Liver (tissue), 8 donors: ENCODE measurements at regions not wholly inside any gene's neighbourhood (a gene's known extent, or its start where the extent isn't known, plus 50 kb on each side); places are given as distances from the start of the nearest gene placed in this dataset.

ENCODE experiments used
- DNase-seq: peaks from one replicate; pipeline ENCODE4 v3.0.0-alpha.2; 2017; ENCODE audit warnings: low spot score
- H3K27ac ChIP-seq, 2 donors: one replicate each; pipeline ENCODE4 v1.7.0; 2013; ENCODE audit warnings: inconsistent platforms in 2 of 2, low read length in 2 of 2, control low read depth in 1 of 2, low read depth in 1 of 2, mild to moderate bottlenecking in 1 of 2
- H3K27me3 ChIP-seq, 4 donors: one replicate each; pipeline versions ENCODE4 v1.6.1 to v1.7.0; 2013; ENCODE audit warnings: low read length in 3 of 4, inconsistent platforms in 1 of 4, mild to moderate bottlenecking in 1 of 4, moderate library complexity in 1 of 4; ENCODE audit not compliant: control insufficient read depth in 4 of 4, insufficient read depth in 4 of 4
- H3K36me3 ChIP-seq, 4 donors: one replicate each; pipeline versions ENCODE4 v1.6.1 to v1.7.0; 2013; ENCODE audit warnings: low read length in 3 of 4, mild to moderate bottlenecking in 3 of 4, low read depth in 1 of 4, moderate library complexity in 1 of 4; ENCODE audit not compliant: control insufficient read depth in 4 of 4, insufficient read depth in 3 of 4
- H3K4me1 ChIP-seq, 4 donors: one replicate each; pipeline versions ENCODE4 v1.6.1 to v1.7.0; 2013; ENCODE audit warnings: low read length in 3 of 4, mild to moderate bottlenecking in 3 of 4, moderate library complexity in 1 of 4; ENCODE audit not compliant: control insufficient read depth in 4 of 4, insufficient read depth in 4 of 4
- H3K4me3 ChIP-seq, 3 donors: one replicate each; pipeline versions ENCODE4 v1.6.1 to v1.7.0; 2013; ENCODE audit warnings: low read length in 3 of 3, control low read depth in 1 of 3, low read depth in 1 of 3, mild to moderate bottlenecking in 1 of 3
- H3K9ac ChIP-seq, 2 donors: one replicate each; pipeline ENCODE4 v1.7.0; 2013; ENCODE audit warnings: low read length in 2 of 2, mild to moderate bottlenecking in 2 of 2, moderate library complexity in 2 of 2, control low read depth in 1 of 2, low read depth in 1 of 2
- H3K9me3 ChIP-seq, 4 donors: one replicate each; pipeline versions ENCODE4 v1.6.1 to v1.7.0; 2013; ENCODE audit warnings: low read length in 3 of 4; ENCODE audit not compliant: control insufficient read depth in 4 of 4
- ATF3 ChIP-seq: IDR thresholded peaks from 2 replicates; pipeline ENCODE4 v1.6.1; 2016; ENCODE audit warnings: antibody characterized with exemption
- EGR1 ChIP-seq, 2 donors: IDR thresholded peaks; 2 replicates each; pipeline ENCODE4 v1.6.1; 2016 to 2018; ENCODE audit warnings: antibody characterized with exemption in 2 of 2, low read depth in 2 of 2
- FOXA1 ChIP-seq: IDR thresholded peaks from 2 replicates; pipeline ENCODE4 v1.6.1; 2016; ENCODE audit warnings: antibody characterized with exemption
- GABPA ChIP-seq, 2 donors: IDR thresholded peaks in 1 of 2; conservative IDR thresholded peaks in 1 of 2; 2 replicates each; pipeline ENCODE4 v1.6.1; 2016; ENCODE audit warnings: antibody characterized with exemption in 2 of 2, mild to moderate bottlenecking in 1 of 2, moderate library complexity in 1 of 2
- HNF4A ChIP-seq, 2 donors: conservative IDR thresholded peaks; 2 replicates each; pipeline ENCODE4 v1.6.1; 2016; ENCODE audit warnings: antibody characterized with exemption in 2 of 2, mild to moderate bottlenecking in 2 of 2
- HNF4G ChIP-seq: IDR thresholded peaks from 2 replicates; pipeline ENCODE4 v1.6.1; 2016; ENCODE audit warnings: antibody characterized with exemption
- JUND ChIP-seq, 2 donors: IDR thresholded peaks; 2 replicates each; pipeline ENCODE4 v1.6.1; 2016; ENCODE audit warnings: antibody characterized with exemption in 2 of 2
- NR2F2 ChIP-seq: IDR thresholded peaks from 2 replicates; pipeline ENCODE4 v1.6.1; 2016; ENCODE audit warnings: antibody characterized with exemption
- RAD21 ChIP-seq, 2 donors: IDR thresholded peaks; 2 replicates each; pipeline ENCODE4 v1.6.1; 2016; ENCODE audit warnings: antibody characterized with exemption in 2 of 2, mild to moderate bottlenecking in 2 of 2
- REST ChIP-seq: IDR thresholded peaks from 2 replicates; pipeline ENCODE4 v1.6.1; 2016; ENCODE audit warnings: antibody characterized with exemption, mild to moderate bottlenecking
- RXRA ChIP-seq, 2 donors: IDR thresholded peaks; 2 replicates each; pipeline ENCODE4 v1.6.1; 2017 to 2018; ENCODE audit warnings: antibody characterized with exemption in 2 of 2, mild to moderate bottlenecking in 1 of 2
- SP1 ChIP-seq: IDR thresholded peaks from 2 replicates; pipeline ENCODE4 v1.6.1; 2018; ENCODE audit warnings: antibody characterized with exemption, mild to moderate bottlenecking
- TAF1 ChIP-seq: conservative IDR thresholded peaks from 2 replicates; pipeline ENCODE4 v1.6.1; 2016; ENCODE audit warnings: antibody characterized with exemption, mild to moderate bottlenecking
- YY1 ChIP-seq: IDR thresholded peaks from 2 replicates; pipeline ENCODE4 v1.6.1; 2016; ENCODE audit warnings: antibody characterized with exemption, mild to moderate bottlenecking
- ZBTB33 ChIP-seq: IDR thresholded peaks from 2 replicates; pipeline ENCODE4 v1.6.1; 2016; ENCODE audit warnings: antibody characterized with exemption
- WGBS: extraction: QIAGEN DNeasy Blood & Tissue Kit; methylation state at CpG from one replicate; pipeline ENCODE4 v1.1.7; 2013; 5-methylcytosine and 5-hydroxymethylcytosine counted together
- TF ChIP-seq, protein P1 (sequence below): IDR thresholded peaks from 2 replicates; pipeline ENCODE4 v1.6.1; 2016; ENCODE audit warnings: antibody characterized with exemption
- TF ChIP-seq, protein P2 (sequence below): fragments of 150-350 bp; IDR thresholded peaks from 2 replicates; pipeline ENCODE4 v1.5.1; 2017; ENCODE audit warnings: improper control_type of control experiment, low read depth, low read length; ENCODE audit not compliant: missing input control
- donor health status: healthy.
- donor health status: healthy.
- donor health status: healthy.
- donor health status: healthy.
- donor health status: healthy.

GRCh38 chr4:122252584-122252983 is 100.5 kb downstream of the BLTP1 start:
- H3K4me1 ChIP-seq = peaks cover 0 to 10% (median 1%) of the 10 kb centered on the region in 4 donors
- no peak for TF ChIP-seq EGR1 (IDR thresholded peaks at IDR 0.05; ENCODE audit: low read depth in 2 of 2)
- no peak for TF ChIP-seq YY1
- TF ChIP-seq NR2F2 = no peak
- TF ChIP-seq GABPA (IDR thresholded peaks at IDR 0.05 in 1 of 2, conservative IDR thresholded peaks at IDR 0.05 in 1 of 2) = no peak
- no peak for TF ChIP-seq RXRA (IDR thresholded peaks at IDR 0.05)
- TF ChIP-seq HNF4A (conservative IDR thresholded peaks at IDR 0.05) = no peak
- TF ChIP-seq SP1 = no peak
- TF ChIP-seq HNF4G = no peak
- TF ChIP-seq, protein P1, sequence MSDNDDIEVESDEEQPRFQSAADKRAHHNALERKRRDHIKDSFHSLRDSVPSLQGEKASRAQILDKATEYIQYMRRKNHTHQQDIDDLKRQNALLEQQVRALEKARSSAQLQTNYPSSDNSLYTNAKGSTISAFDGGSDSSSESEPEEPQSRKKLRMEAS = no peak
- H3K9ac ChIP-seq = no peak overlapping the region
- 96% methylated on average over 4 of the region's 4 CpGs for WGBS
- DNase-seq = no peak
- no peak overlapping the region for H3K27ac ChIP-seq
- no peaks in the 10 kb centered on the region for H3K27me3 ChIP-seq
- H3K36me3 ChIP-seq = peaks cover 8 to 39% (median 29%) of the 10 kb centered on the region in 4 donors
- H3K4me3 ChIP-seq = no peak overlapping the region
- H3K9me3 ChIP-seq = no peaks in the 10 kb centered on the region

- 100% methylated on average over 1 of the region's 1 CpG for WGBS
- TF ChIP-seq GABPA (IDR thresholded peaks at IDR 0.05 in 1 of 2, conservative IDR thresholded peaks at IDR 0.05 in 1 of 2) (no peak), HNF4A (conservative IDR thresholded peaks at IDR 0.05) (no peak), EGR1 (IDR thresholded peaks at IDR 0.05; ENCODE audit: low read depth in 2 of 2) (no peak), SP1 (no peak), ZBTB33 (no peak), RXRA (IDR thresholded peaks at IDR 0.05) (no peak), JUND (IDR thresholded peaks at IDR 0.05) (no peak), NR2F2 (no peak), ATF3 (no peak), RAD21 (IDR thresholded peaks at IDR 0.05) (no peak), TAF1 (no peak), REST (no peak), FOXA1 (no peak), HNF4G (no peak)
- TF ChIP-seq, protein P2, sequence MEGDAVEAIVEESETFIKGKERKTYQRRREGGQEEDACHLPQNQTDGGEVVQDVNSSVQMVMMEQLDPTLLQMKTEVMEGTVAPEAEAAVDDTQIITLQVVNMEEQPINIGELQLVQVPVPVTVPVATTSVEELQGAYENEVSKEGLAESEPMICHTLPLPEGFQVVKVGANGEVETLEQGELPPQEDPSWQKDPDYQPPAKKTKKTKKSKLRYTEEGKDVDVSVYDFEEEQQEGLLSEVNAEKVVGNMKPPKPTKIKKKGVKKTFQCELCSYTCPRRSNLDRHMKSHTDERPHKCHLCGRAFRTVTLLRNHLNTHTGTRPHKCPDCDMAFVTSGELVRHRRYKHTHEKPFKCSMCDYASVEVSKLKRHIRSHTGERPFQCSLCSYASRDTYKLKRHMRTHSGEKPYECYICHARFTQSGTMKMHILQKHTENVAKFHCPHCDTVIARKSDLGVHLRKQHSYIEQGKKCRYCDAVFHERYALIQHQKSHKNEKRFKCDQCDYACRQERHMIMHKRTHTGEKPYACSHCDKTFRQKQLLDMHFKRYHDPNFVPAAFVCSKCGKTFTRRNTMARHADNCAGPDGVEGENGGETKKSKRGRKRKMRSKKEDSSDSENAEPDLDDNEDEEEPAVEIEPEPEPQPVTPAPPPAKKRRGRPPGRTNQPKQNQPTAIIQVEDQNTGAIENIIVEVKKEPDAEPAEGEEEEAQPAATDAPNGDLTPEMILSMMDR = no peak
- TF ChIP-seq, protein P1 = no peak
- Histone ChIP-seq H3K27ac (no peak overlapping the region), H3K9ac (no peak overlapping the region), H3K36me3 (peaks cover 5 to 50% (median 36%) of the 10 kb centered on the region in 4 donors), H3K4me3 (no peak overlapping the region), H3K4me1 (no peaks in the 10 kb centered on the region), H3K9me3 (no peaks in the 10 kb centered on the region), H3K27me3 (no peaks in the 10 kb centered on the region)
- no peak for DNase-seq
These were observed 107.7 kb downstream of the BLTP1 start for GRCh38 chr4:122259849-122260248.
